OCI-LY7 (cell line): ENCODE measurements at regions not wholly inside any gene's neighbourhood (a gene's known extent, or its start where the extent isn't known, plus 50 kb on each side); places are given as distances from the start of the nearest gene placed in this dataset.

Experiments used
- CTCF ChIP-seq: fragments of 200-600 bp; sonication (generic); conservative IDR thresholded peaks from 2 replicates; pipeline ENCODE4 v1.5.1; 2014; ENCODE audit warnings: mild to moderate bottlenecking, antibody characterized with exemption, low read length, moderate library complexity, mixed read lengths
- EZH2phosphoT487 ChIP-seq: fragments of 200-600 bp; sonication (generic); IDR thresholded peaks from 2 replicates; pipeline ENCODE4 v1.6.1; 2018; ENCODE audit warnings: low read depth, borderline replicate concordance, mild to moderate bottlenecking, mixed run types, antibody characterized with exemption, low read length, moderate library complexity, mixed read lengths

DNA sequence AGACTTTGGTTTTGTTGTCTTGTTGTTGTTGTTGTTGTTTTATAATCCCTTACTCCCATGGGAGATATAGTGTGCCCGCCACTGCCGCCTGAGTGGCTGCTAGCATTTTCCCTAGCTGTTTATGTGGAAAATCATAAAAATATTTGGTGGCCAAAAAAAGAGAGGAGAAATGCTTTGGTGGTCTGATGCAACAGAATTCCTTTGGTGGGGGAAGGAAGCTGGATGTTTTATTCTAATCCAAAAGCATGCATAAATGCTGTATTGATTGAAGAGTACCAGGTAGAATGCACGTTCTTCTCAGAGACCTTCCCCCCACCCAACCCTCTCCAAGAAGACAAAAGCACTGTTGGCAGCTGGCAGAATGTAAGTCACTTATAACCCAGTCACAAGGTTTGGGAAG is 93.2 kb downstream of the C17orf67 start:
- TF ChIP-seq CTCF (no peak), EZH2phosphoT487 (no peak)
